Vagina (tissue), 2 donors: ENCODE measurements at regions not wholly inside any gene's neighbourhood (a gene's known extent, or its start where the extent isn't known, plus 50 kb on each side); places are given as distances from the start of the nearest gene placed in this dataset.

ENCODE experiments used
- DNase-seq, 2 donors: peaks; one replicate each; pipeline ENCODE4 v3.0.0-alpha.2; 2017; ENCODE audit errors: extremely low spot score in 2 of 2
- H3K27ac ChIP-seq: fragments of 200-600 bp; sonication (generic); one replicate; pipeline ENCODE4 v1.5.1; 2019
- H3K27me3 ChIP-seq: fragments of 200-600 bp; sonication (generic); one replicate; pipeline ENCODE4 v1.5.1; 2019
- H3K36me3 ChIP-seq, 2 donors: fragments of 200-600 bp; sonication (generic); one replicate each; pipeline ENCODE4 v1.5.1; 2017 to 2019
- H3K4me1 ChIP-seq: fragments of 200-600 bp; sonication (generic); one replicate; pipeline ENCODE4 v1.5.1; 2019
- H3K4me3 ChIP-seq, 2 donors: fragments of 200-600 bp; sonication (generic); 1 replicate in 1 of 2; 2 replicates in 1 of 2; pipeline ENCODE4 v1.5.1; 2016 to 2019
- H3K9me3 ChIP-seq: fragments of 200-600 bp; sonication (generic); one replicate; pipeline ENCODE4 v1.5.1; 2019
- CTCF ChIP-seq, 3 experiments: fragments of 450-650 bp in 2 of 3; fragments of 200-600 bp in 1 of 3; sonication (generic) in 1 of 3; IDR thresholded peaks; one replicate each; pipeline ENCODE4 v1.5.1; 2017 to 2019; ENCODE audit warnings: antibody characterized with exemption in 3 of 3, mild to moderate bottlenecking in 2 of 3, moderate library complexity in 2 of 3
- POLR2A ChIP-seq, 2 donors: fragments of 450-650 bp; IDR thresholded peaks; one replicate each; pipeline ENCODE4 v1.6.1; 2017; ENCODE audit warnings: antibody characterized with exemption in 2 of 2, mild to moderate bottlenecking in 2 of 2, moderate library complexity in 2 of 2
- POLR2AphosphoS5 ChIP-seq, 2 donors: sonication (generic); formaldehyde crosslinking; IDR thresholded peaks; one replicate each; pipeline ENCODE4 v1.9.0; 2017; ENCODE audit warnings: antibody characterized with exemption in 2 of 2, mild to moderate bottlenecking in 2 of 2, low read depth in 1 of 2; ENCODE audit not compliant: insufficient read depth in 1 of 2
- intact Hi-C: fragments of 100-400 bp; cut with DNase I; formaldehyde crosslinking; loops from one replicate; pipeline ENCODE4 v1.15.1; 2023

- no peaks in the 10 kb centered on the region for H3K27me3 ChIP-seq
- H3K27ac ChIP-seq = no peak overlapping the region
- no peak for TF ChIP-seq CTCF (IDR thresholded peaks at IDR 0.05)
- no peak for TF ChIP-seq POLR2A (IDR thresholded peaks at IDR 0.05)
- TF ChIP-seq POLR2AphosphoS5 (IDR thresholded peaks at IDR 0.05; ENCODE audit: insufficient read depth in 1 of 2, low read depth in 1 of 2) = no peak
- intact Hi-C loops = no loop called here
- H3K9me3 ChIP-seq = no peaks in the 10 kb centered on the region
- peak in 1 of 2 donors; percentile 37 for DNase-seq
- no peaks in the 10 kb centered on the region for H3K36me3 ChIP-seq
- no peak overlapping the region for H3K4me3 ChIP-seq
- H3K4me1 ChIP-seq = no peaks in the 10 kb centered on the region
Observed at GRCh38 chr11:19450282-19450681, 209.5 kb upstream of the E2F8 start.

GRCh38 chr11:19448651-19449050 lies 207.9 kb upstream of the E2F8 start:
- intact Hi-C loops = no loop called here
- Histone ChIP-seq H3K4me1 (no peaks in the 10 kb centered on the region), H3K27me3 (no peaks in the 10 kb centered on the region), H3K9me3 (no peaks in the 10 kb centered on the region), H3K27ac (no peak overlapping the region), H3K4me3 (no peak overlapping the region), H3K36me3 (no peaks in the 10 kb centered on the region)
- no peak for TF ChIP-seq POLR2A (IDR thresholded peaks at IDR 0.05)
- no peak for DNase-seq

GRCh38 chr11:19447150-19447566 lies 206.4 kb upstream of the E2F8 start:
- no peaks in the 10 kb centered on the region for H3K27me3 ChIP-seq
- H3K4me3 ChIP-seq = no peak overlapping the region
- intact Hi-C loops = no loop called here
- no peaks in the 10 kb centered on the region for H3K9me3 ChIP-seq
- no peaks in the 10 kb centered on the region for H3K4me1 ChIP-seq
- no peak for TF ChIP-seq CTCF (IDR thresholded peaks at IDR 0.05)
- TF ChIP-seq POLR2A (IDR thresholded peaks at IDR 0.05) = no peak
- no peak for TF ChIP-seq POLR2AphosphoS5 (IDR thresholded peaks at IDR 0.05; ENCODE audit: insufficient read depth in 1 of 2, low read depth in 1 of 2)
- no peak overlapping the region for H3K27ac ChIP-seq
- no peaks in the 10 kb centered on the region for H3K36me3 ChIP-seq
- no peak for DNase-seq

GRCh38 chr11:19445771-19446170 lies 205.0 kb upstream of the E2F8 start:
- no peaks in the 10 kb centered on the region for H3K9me3 ChIP-seq

GRCh38 chr11:19444231-19444630 lies 203.5 kb upstream of the E2F8 start:
- Histone ChIP-seq H3K4me3 (no peak overlapping the region), H3K27me3 (no peaks in the 10 kb centered on the region), H3K36me3 (no peaks in the 10 kb centered on the region), H3K4me1 (no peaks in the 10 kb centered on the region), H3K27ac (no peak overlapping the region), H3K9me3 (no peaks in the 10 kb centered on the region)
- no peak for TF ChIP-seq POLR2A (IDR thresholded peaks at IDR 0.05)
- TF ChIP-seq POLR2AphosphoS5 (IDR thresholded peaks at IDR 0.05; ENCODE audit: insufficient read depth in 1 of 2, low read depth in 1 of 2) = no peak
- no peak for TF ChIP-seq CTCF (IDR thresholded peaks at IDR 0.05)
- intact Hi-C loops = no loop called here
- DNase-seq = no peak

More at GRCh38 chr11:19445771-19446170, 205.0 kb upstream of the E2F8 start:
- intact Hi-C loops = no loop called here
- Histone ChIP-seq H3K36me3 (no peaks in the 10 kb centered on the region), H3K4me3 (no peak overlapping the region), H3K27me3 (no peaks in the 10 kb centered on the region), H3K27ac (no peak overlapping the region), H3K4me1 (no peaks in the 10 kb centered on the region)
- no peak for DNase-seq
- no peak for TF ChIP-seq POLR2A (IDR thresholded peaks at IDR 0.05)
- TF ChIP-seq POLR2AphosphoS5 (IDR thresholded peaks at IDR 0.05; ENCODE audit: insufficient read depth in 1 of 2, low read depth in 1 of 2) = no peak
- no peak for TF ChIP-seq CTCF (IDR thresholded peaks at IDR 0.05)

- no peak overlapping the region for H3K4me3 ChIP-seq
- H3K9me3 ChIP-seq = no peaks in the 10 kb centered on the region
- no peaks in the 10 kb centered on the region for H3K4me1 ChIP-seq
- H3K36me3 ChIP-seq = no peaks in the 10 kb centered on the region
- intact Hi-C loops = no loop called here
- H3K27ac ChIP-seq = no peak overlapping the region
- no peaks in the 10 kb centered on the region for H3K27me3 ChIP-seq
- DNase-seq = no peak
- TF ChIP-seq POLR2A (IDR thresholded peaks at IDR 0.05) (no peak), CTCF (IDR thresholded peaks at IDR 0.05) (no peak), POLR2AphosphoS5 (IDR thresholded peaks at IDR 0.05; ENCODE audit: insufficient read depth in 1 of 2, low read depth in 1 of 2) (no peak)
Observed at GRCh38 chr11:19442554-19442910, 201.8 kb upstream of the E2F8 start.
